Panc1 (cell line): ENCODE measurements at regions not wholly inside any gene's neighbourhood (a gene's known extent, or its start where the extent isn't known, plus 50 kb on each side); places are given as distances from the start of the nearest gene placed in this dataset.

Experiments used
- CTCF ChIP-seq: fragments of 450-650 bp; IDR thresholded peaks from 2 replicates; pipeline ENCODE4 v1.5.1; 2017; ENCODE audit warnings: mild to moderate bottlenecking
- POLR2AphosphoS5 ChIP-seq: IDR thresholded peaks from 2 replicates; pipeline ENCODE4 v1.6.1; 2012; ENCODE audit warnings: mild to moderate bottlenecking, low read depth, low read length, moderate library complexity
- REST ChIP-seq, 2 experiments: IDR thresholded peaks; 2 replicates each; pipeline ENCODE4 v1.6.1; 2011 to 2012; ENCODE audit warnings: low read depth in 2 of 2, control low read depth in 1 of 2, low read length in 1 of 2, mild to moderate bottlenecking in 1 of 2, moderate library complexity in 1 of 2; ENCODE audit not compliant: insufficient read depth in 1 of 2
- TCF7L2 ChIP-seq: IDR thresholded peaks from 2 replicates; pipeline ENCODE4 v1.6.1; 2011; ENCODE audit warnings: mild to moderate bottlenecking, low read depth, low read length, inconsistent platforms

GRCh38 chr10:36612436-36612835 lies 513.0 kb upstream of the ANKRD30A start:
- TF ChIP-seq TCF7L2 (no peak), CTCF (no peak), POLR2AphosphoS5 (no peak), REST (IDR thresholded peaks at IDR 0.05; ENCODE audit: insufficient read depth in 1 of 2, low read depth in 2 of 2, low read length in 1 of 2) (no peak)
